ENCODE measurements at regions not wholly inside any gene's neighbourhood (a gene's known extent, or its start where the extent isn't known, plus 50 kb on each side); places are given as distances from the start of the nearest gene placed in this dataset.

- no peaks in the 10 kb centered on the region for H3K27me3 ChIP-seq (ENCODE audit: control insufficient read depth, insufficient read depth, low read length)
- H3K36me3 ChIP-seq (ENCODE audit: control insufficient read depth, insufficient read depth, low read length): no peaks in the 10 kb centered on the region
- no peaks in the 10 kb centered on the region for H3K4me1 ChIP-seq (ENCODE audit: control insufficient read depth, extremely low read depth, insufficient read depth, low read length)
- H3K79me2 ChIP-seq (ENCODE audit: control insufficient read depth, insufficient read depth, low read length): no peaks in the 10 kb centered on the region
- H3K9ac ChIP-seq (ENCODE audit: insufficient read depth, low read length): no peak overlapping the region
- no peak overlapping the region for H2AFZ ChIP-seq (ENCODE audit: low read length)
- no peak overlapping the region for H3K4me3 ChIP-seq (replicated peaks in 1 of 4; ENCODE audit: control extremely low read depth in 1 of 4, insufficient read depth in 1 of 4, low read depth in 3 of 4, low read length in 4 of 4)
- DNase-seq (ENCODE audit: low read depth in 2 of 2): no peak
- H3K9me3 ChIP-seq (ENCODE audit: control insufficient read depth, insufficient read depth, low read depth, low read length): no peaks in the 10 kb centered on the region
- no peaks in the 10 kb centered on the region for H4K20me1 ChIP-seq (ENCODE audit: control insufficient read depth, extremely low read depth, insufficient read depth, low read length)
- no peak overlapping the region for H3K27ac ChIP-seq (ENCODE audit: insufficient read depth, low read length)
- TF ChIP-seq CTCF (conservative IDR thresholded peaks at IDR 0.05 in 1 of 2, IDR thresholded peaks at IDR 0.05 in 1 of 2; ENCODE audit: low read depth in 1 of 2, low read length in 2 of 2): no peak
- no peak for TF ChIP-seq EZH2 (IDR thresholded peaks at IDR 0.05; ENCODE audit: low read length, missing control alignments)
- H3K4me2 ChIP-seq (ENCODE audit: extremely low read depth, insufficient read depth, low read length): no peak overlapping the region
Observed at GRCh38 chr4:148958317-148958716, 516.1 kb upstream of the NR3C2 start.

- H4K20me1 ChIP-seq (ENCODE audit: control insufficient read depth, extremely low read depth, insufficient read depth, low read length): no peaks in the 10 kb centered on the region
- no peaks in the 10 kb centered on the region for H3K36me3 ChIP-seq (ENCODE audit: control insufficient read depth, insufficient read depth, low read length)
- no peaks in the 10 kb centered on the region for H3K27me3 ChIP-seq (ENCODE audit: control insufficient read depth, insufficient read depth, low read length)
- no peak overlapping the region for H2AFZ ChIP-seq (ENCODE audit: low read length)
- no peaks in the 10 kb centered on the region for H3K79me2 ChIP-seq (ENCODE audit: control insufficient read depth, insufficient read depth, low read length)
- no peak overlapping the region for H3K27ac ChIP-seq (ENCODE audit: insufficient read depth, low read length)
- peak in 1 of 2 donors; percentile 29 for DNase-seq (ENCODE audit: low read depth in 2 of 2)
- no peaks in the 10 kb centered on the region for H3K4me1 ChIP-seq (ENCODE audit: control insufficient read depth, extremely low read depth, insufficient read depth, low read length)
- no peak overlapping the region for H3K4me2 ChIP-seq (ENCODE audit: extremely low read depth, insufficient read depth, low read length)
- H3K9ac ChIP-seq (ENCODE audit: insufficient read depth, low read length): no peak overlapping the region
- H3K4me3 ChIP-seq (replicated peaks in 1 of 4; ENCODE audit: control extremely low read depth in 1 of 4, insufficient read depth in 1 of 4, low read depth in 3 of 4, low read length in 4 of 4): no peak overlapping the region
- TF ChIP-seq EZH2 (IDR thresholded peaks at IDR 0.05; ENCODE audit: low read length, missing control alignments) (no peak), CTCF (conservative IDR thresholded peaks at IDR 0.05 in 1 of 2, IDR thresholded peaks at IDR 0.05 in 1 of 2; ENCODE audit: low read depth in 1 of 2, low read length in 2 of 2) (no peak)
- no peaks in the 10 kb centered on the region for H3K9me3 ChIP-seq (ENCODE audit: control insufficient read depth, insufficient read depth, low read depth, low read length)
Observed at GRCh38 chr4:148955564-148956297, 513.5 kb upstream of the NR3C2 start.

- H3K4me3 ChIP-seq (replicated peaks in 1 of 4; ENCODE audit: control extremely low read depth in 1 of 4, insufficient read depth in 1 of 4, low read depth in 3 of 4, low read length in 4 of 4): no peak overlapping the region
- no peak for DNase-seq (ENCODE audit: low read depth in 2 of 2)
- H3K4me1 ChIP-seq (ENCODE audit: control insufficient read depth, extremely low read depth, insufficient read depth, low read length): no peaks in the 10 kb centered on the region
- no peaks in the 10 kb centered on the region for H3K9me3 ChIP-seq (ENCODE audit: control insufficient read depth, insufficient read depth, low read depth, low read length)
- no peaks in the 10 kb centered on the region for H4K20me1 ChIP-seq (ENCODE audit: control insufficient read depth, extremely low read depth, insufficient read depth, low read length)
- no peak overlapping the region for H3K4me2 ChIP-seq (ENCODE audit: extremely low read depth, insufficient read depth, low read length)
- no peak overlapping the region for H3K27ac ChIP-seq (ENCODE audit: insufficient read depth, low read length)
- H3K9ac ChIP-seq (ENCODE audit: insufficient read depth, low read length): no peak overlapping the region
- H3K79me2 ChIP-seq (ENCODE audit: control insufficient read depth, insufficient read depth, low read length): no peaks in the 10 kb centered on the region
- no peaks in the 10 kb centered on the region for H3K36me3 ChIP-seq (ENCODE audit: control insufficient read depth, insufficient read depth, low read length)
- H2AFZ ChIP-seq (ENCODE audit: low read length): no peak overlapping the region
- TF ChIP-seq CTCF (conservative IDR thresholded peaks at IDR 0.05 in 1 of 2, IDR thresholded peaks at IDR 0.05 in 1 of 2; ENCODE audit: low read depth in 1 of 2, low read length in 2 of 2) (no peak), EZH2 (IDR thresholded peaks at IDR 0.05; ENCODE audit: low read length, missing control alignments) (no peak)
- H3K27me3 ChIP-seq (ENCODE audit: control insufficient read depth, insufficient read depth, low read length): no peaks in the 10 kb centered on the region
Observed at GRCh38 chr4:148954011-148954749, 512.0 kb upstream of the NR3C2 start.
